ENCODE measurements at regions not wholly inside any gene's neighbourhood (a gene's known extent, or its start where the extent isn't known, plus 50 kb on each side); places are given as distances from the start of the nearest gene placed in this dataset.

DNA sequence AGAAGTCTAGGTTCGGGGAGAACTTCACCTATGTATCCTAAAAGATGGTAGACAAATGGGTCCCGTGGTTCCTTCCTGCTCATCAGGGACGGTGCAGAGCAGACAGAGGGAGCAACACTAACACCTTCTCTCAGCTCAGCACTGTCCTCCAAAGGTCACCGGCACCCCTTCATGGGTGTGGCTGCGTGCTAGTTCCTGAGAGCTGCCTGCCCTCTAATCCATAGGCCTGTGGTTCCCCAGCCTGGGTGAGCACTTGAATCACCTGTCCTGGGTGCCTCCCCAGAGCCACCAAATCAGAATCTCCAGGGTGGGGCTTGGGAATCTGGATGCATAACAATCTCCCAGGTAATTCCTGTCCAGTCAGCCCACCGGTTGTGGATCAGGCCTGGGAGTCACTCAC lies 113.9 kb upstream of the TMEM45B start:
- TF ChIP-seq, protein P1, sequence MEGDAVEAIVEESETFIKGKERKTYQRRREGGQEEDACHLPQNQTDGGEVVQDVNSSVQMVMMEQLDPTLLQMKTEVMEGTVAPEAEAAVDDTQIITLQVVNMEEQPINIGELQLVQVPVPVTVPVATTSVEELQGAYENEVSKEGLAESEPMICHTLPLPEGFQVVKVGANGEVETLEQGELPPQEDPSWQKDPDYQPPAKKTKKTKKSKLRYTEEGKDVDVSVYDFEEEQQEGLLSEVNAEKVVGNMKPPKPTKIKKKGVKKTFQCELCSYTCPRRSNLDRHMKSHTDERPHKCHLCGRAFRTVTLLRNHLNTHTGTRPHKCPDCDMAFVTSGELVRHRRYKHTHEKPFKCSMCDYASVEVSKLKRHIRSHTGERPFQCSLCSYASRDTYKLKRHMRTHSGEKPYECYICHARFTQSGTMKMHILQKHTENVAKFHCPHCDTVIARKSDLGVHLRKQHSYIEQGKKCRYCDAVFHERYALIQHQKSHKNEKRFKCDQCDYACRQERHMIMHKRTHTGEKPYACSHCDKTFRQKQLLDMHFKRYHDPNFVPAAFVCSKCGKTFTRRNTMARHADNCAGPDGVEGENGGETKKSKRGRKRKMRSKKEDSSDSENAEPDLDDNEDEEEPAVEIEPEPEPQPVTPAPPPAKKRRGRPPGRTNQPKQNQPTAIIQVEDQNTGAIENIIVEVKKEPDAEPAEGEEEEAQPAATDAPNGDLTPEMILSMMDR (IDR thresholded peaks at IDR 0.05; ENCODE audit: extremely low read depth in 1 of 2, insufficient read depth in 1 of 2, low read depth in 1 of 2, low read length in 2 of 2) = no peak
- TF ChIP-seq FOS (IDR thresholded peaks at IDR 0.05; ENCODE audit: borderline replicate concordance, insufficient read depth, low read length) (no peak), MAX (IDR thresholded peaks at IDR 0.05; ENCODE audit: insufficient read depth, insufficient read length) (no peak), POLR2A (IDR thresholded peaks at IDR 0.05; ENCODE audit: low read depth, low read length) (no peak), GATA2 (IDR thresholded peaks at IDR 0.05; ENCODE audit: insufficient read depth, insufficient read length, low read depth, low read length) (no peak), EZH2 (IDR thresholded peaks at IDR 0.05; ENCODE audit: borderline replicate concordance, low read depth, low read length, severe bottlenecking) (no peak), POLR2AphosphoS5 (IDR thresholded peaks at IDR 0.05; ENCODE audit: insufficient read depth, low read depth, low read length) (no peak), MYC (IDR thresholded peaks at IDR 0.05; ENCODE audit: low read depth, low read length) (no peak)

Data from endothelial cell of umbilical vein (primary cell).